Left ventricle myocardium inferior (tissue), 1 donor: ENCODE measurements at regions not wholly inside any gene's neighbourhood (a gene's known extent, or its start where the extent isn't known, plus 50 kb on each side); places are given as distances from the start of the nearest gene placed in this dataset.

ENCODE experiments used
- DNase-seq: peaks from one replicate; pipeline ENCODE4 v3.0.0-alpha.2; 2020
- H3K27ac ChIP-seq: fragments of 200-600 bp; replicated peaks from 2 replicates; pipeline ENCODE4 v1.8.0; 2021
- H3K27me3 ChIP-seq: fragments of 200-600 bp; 2 replicates; pipeline ENCODE4 v1.8.0; 2021; ENCODE audit warnings: low read depth
- H3K36me3 ChIP-seq: fragments of 200-600 bp; 2 replicates; pipeline ENCODE4 v1.8.0; 2021
- H3K4me1 ChIP-seq: fragments of 200-600 bp; 2 replicates; pipeline ENCODE4 v1.8.0; 2021
- H3K4me3 ChIP-seq: fragments of 200-600 bp; 2 replicates; pipeline ENCODE4 v1.8.0; 2021; ENCODE audit warnings: mild to moderate bottlenecking, moderate library complexity
- H3K9me3 ChIP-seq: fragments of 200-600 bp; replicated peaks from 2 replicates; pipeline ENCODE4 v1.8.0; 2021
- intact Hi-C: fragments of 100-400 bp; cut with micrococcal nuclease; formaldehyde crosslinking; loops from one replicate; pipeline ENCODE4 v1.11.0; 2022
- TF ChIP-seq, protein P1 (sequence below): fragments of 200-600 bp; IDR thresholded peaks from 2 replicates; pipeline ENCODE4 v1.8.0; 2021; ENCODE audit warnings: antibody characterized with exemption, mild to moderate bottlenecking, borderline replicate concordance
- donor health status: DM: no; HTN: yes; CAD: no; lungs with severe emphysema.

DNA sequence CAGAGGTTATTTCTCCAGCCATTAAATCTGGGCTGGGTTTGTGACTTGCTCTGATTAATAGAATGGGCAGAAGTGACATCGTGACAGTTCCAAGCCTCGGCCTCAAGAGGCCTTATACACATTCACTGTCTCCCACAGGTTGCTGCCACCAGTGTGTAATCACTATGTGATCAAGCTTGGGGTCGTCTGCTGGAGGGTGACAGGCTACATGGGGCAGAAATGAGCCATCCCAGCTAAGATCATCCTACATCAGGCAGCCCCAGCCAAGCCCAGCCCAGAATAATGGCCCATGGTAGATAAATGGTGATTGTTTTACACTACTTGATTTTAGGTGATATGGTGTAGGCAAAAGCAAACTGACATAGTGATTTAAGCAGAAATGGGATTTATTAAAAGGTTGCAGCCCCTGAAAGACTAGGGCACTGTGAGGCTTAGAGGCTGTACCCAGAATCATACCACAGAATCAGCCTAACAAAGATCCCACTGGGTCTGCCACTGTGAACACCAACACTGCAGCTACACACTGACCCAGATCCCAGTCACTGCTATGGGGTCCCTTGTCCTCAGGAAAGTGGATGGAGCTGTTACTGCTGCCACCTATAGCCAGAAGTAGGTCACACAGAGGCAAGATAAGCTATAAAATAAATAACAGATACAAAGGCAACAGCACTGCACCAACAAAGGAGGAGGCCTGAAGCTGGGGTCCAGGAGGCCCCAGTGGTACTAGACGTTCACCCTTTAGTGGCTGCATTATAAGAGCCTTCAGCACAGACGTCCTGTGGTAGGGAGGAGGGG lies 159.6 kb upstream of the RBPJ start:
- DNase-seq = no peak
- H3K27ac ChIP-seq = no peak overlapping the region
- no peaks in the 10 kb centered on the region for H3K27me3 ChIP-seq
- no peaks in the 10 kb centered on the region for H3K36me3 ChIP-seq
- H3K4me1 ChIP-seq = no peaks in the 10 kb centered on the region
- TF ChIP-seq, protein P1, sequence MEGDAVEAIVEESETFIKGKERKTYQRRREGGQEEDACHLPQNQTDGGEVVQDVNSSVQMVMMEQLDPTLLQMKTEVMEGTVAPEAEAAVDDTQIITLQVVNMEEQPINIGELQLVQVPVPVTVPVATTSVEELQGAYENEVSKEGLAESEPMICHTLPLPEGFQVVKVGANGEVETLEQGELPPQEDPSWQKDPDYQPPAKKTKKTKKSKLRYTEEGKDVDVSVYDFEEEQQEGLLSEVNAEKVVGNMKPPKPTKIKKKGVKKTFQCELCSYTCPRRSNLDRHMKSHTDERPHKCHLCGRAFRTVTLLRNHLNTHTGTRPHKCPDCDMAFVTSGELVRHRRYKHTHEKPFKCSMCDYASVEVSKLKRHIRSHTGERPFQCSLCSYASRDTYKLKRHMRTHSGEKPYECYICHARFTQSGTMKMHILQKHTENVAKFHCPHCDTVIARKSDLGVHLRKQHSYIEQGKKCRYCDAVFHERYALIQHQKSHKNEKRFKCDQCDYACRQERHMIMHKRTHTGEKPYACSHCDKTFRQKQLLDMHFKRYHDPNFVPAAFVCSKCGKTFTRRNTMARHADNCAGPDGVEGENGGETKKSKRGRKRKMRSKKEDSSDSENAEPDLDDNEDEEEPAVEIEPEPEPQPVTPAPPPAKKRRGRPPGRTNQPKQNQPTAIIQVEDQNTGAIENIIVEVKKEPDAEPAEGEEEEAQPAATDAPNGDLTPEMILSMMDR = no peak
- intact Hi-C loops = no loop called here
- H3K9me3 ChIP-seq = no peaks in the 10 kb centered on the region
- no peak overlapping the region for H3K4me3 ChIP-seq

DNA sequence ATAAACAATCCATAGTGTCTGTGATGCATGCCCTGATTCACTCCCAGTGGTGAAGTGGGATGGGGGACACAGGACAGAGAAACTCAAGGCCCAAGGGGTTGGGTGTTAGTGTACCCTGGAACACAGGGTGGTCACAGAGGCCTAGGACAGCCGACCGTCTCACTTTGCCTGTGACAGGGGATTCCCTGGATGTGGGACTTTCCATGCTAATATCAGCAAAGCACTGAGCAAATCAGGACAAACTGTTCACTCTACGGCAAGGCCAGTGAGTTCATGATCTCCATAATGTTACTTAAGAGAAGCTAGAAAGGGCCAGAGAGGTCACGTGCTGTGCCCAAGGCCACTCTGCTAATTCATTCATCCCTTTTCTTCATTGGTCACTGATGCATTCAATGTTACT lies 158.7 kb upstream of the RBPJ start:
- intact Hi-C loops = no loop called here
- Histone ChIP-seq H3K9me3 (no peaks in the 10 kb centered on the region), H3K4me3 (no peak overlapping the region), H3K27ac (no peak overlapping the region), H3K27me3 (no peaks in the 10 kb centered on the region), H3K36me3 (no peaks in the 10 kb centered on the region), H3K4me1 (no peaks in the 10 kb centered on the region)
- TF ChIP-seq, protein P1 = no peak
- no peak for DNase-seq

DNA sequence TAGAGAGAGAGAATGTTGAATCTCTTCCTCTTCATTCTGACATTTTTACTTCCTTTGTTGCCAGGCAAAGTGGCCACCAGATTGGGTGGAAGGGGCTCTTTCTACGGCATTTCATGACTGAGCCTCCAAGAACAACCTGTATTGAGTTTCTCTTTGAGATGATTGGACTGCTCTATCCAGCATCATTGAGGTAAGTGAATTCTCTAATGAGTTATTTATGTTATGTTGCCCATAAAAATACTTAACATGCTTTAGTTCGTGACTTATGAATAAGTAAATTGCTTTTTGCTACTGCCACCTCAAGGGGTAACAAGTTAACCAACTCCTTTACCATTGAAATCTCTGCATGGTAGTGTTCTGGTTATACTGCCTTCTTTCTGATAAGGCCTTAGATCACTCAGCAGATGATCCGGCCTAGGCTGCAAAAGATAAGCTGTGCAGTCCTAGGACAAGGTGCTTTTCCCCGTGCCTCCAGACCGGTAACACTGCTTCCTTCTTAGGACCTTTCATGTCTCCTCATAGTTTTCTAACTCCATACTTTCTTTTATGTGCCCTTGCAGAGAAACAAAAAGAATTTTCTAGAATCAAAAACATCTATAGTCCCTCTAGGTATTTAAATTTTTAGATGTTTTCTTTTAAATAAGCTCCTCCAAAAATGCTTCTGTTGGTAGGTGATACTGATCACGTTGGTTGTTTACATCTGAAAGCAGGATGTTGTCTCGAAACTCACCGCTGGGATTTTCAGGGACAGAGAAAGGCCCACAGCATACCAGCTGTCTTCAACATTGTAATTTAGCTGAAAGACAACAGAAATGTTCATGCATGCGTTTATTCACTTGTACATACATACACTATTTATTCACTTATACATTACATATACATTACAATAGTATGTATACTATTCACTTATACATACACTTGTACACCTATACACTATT lies 157.1 kb upstream of the RBPJ start:
- no peak overlapping the region for H3K4me3 ChIP-seq
- TF ChIP-seq, protein P1 = no peak
- intact Hi-C loops = no loop called here
- H3K4me1 ChIP-seq = no peaks in the 10 kb centered on the region
- DNase-seq = no peak
- no peak overlapping the region for H3K27ac ChIP-seq
- H3K27me3 ChIP-seq = no peaks in the 10 kb centered on the region
- no peaks in the 10 kb centered on the region for H3K36me3 ChIP-seq
- no peaks in the 10 kb centered on the region for H3K9me3 ChIP-seq

DNA sequence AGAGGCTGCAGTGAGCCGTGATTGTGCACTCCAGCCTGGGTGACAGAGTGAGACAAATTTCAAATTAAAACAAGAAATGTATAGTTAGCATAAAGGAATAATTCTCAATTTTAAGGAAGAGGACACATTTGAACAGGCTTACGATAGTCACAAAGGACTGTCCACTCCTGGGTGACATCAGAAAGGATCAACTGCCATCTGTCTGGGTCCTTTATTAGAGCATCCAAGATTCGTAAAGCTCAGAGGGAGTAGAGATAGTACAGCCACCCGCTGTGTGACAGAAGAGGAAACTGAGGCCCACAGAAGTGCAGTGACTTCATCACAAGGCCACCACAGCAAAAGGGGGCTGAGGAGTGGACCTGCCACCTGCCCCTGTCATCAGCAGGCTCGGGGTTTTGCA lies 149.3 kb upstream of the RBPJ start:
- TF ChIP-seq, protein P1 = no peak
- peaks cover 56% of the 10 kb centered on the region for H3K27me3 ChIP-seq
- intact Hi-C loops = no loop called here
- H3K27ac ChIP-seq = no peak overlapping the region
- peaks cover 9% of the 10 kb centered on the region for H3K4me1 ChIP-seq
- DNase-seq = no peak
- H3K36me3 ChIP-seq = no peaks in the 10 kb centered on the region
- no peak overlapping the region for H3K4me3 ChIP-seq
- no peaks in the 10 kb centered on the region for H3K9me3 ChIP-seq

DNA sequence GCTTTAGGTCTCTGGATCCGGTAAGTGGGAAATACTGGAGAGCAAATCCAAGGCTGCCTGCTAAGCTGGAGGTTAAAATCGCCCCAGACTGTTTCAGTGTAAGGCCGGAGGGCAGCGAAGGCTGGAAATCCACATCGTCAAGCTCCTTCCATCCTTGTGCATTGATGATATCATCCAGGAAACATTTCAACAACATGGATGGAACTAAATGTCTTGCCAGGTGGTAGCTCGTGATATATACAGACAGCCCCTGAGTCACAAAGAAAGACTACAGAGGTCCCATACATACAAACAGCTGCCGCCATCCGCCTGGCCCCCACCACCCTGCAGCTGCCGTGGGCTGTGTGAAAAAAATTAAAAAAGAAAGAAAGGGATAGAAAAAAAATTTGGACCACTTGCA lies 148.9 kb upstream of the RBPJ start:
- TF ChIP-seq, protein P1 = no peak
- Histone ChIP-seq H3K27me3 (peaks cover 56% of the 10 kb centered on the region), H3K36me3 (no peaks in the 10 kb centered on the region), H3K9me3 (no peaks in the 10 kb centered on the region), H3K27ac (no peak overlapping the region), H3K4me3 (no peak overlapping the region), H3K4me1 (peaks cover 9% of the 10 kb centered on the region)
- DNase-seq = no peak
- intact Hi-C loops = no loop called here
